ENCODE measurements at regions not wholly inside any gene's neighbourhood (a gene's known extent, or its start where the extent isn't known, plus 50 kb on each side); places are given as distances from the start of the nearest gene placed in this dataset.

DNA sequence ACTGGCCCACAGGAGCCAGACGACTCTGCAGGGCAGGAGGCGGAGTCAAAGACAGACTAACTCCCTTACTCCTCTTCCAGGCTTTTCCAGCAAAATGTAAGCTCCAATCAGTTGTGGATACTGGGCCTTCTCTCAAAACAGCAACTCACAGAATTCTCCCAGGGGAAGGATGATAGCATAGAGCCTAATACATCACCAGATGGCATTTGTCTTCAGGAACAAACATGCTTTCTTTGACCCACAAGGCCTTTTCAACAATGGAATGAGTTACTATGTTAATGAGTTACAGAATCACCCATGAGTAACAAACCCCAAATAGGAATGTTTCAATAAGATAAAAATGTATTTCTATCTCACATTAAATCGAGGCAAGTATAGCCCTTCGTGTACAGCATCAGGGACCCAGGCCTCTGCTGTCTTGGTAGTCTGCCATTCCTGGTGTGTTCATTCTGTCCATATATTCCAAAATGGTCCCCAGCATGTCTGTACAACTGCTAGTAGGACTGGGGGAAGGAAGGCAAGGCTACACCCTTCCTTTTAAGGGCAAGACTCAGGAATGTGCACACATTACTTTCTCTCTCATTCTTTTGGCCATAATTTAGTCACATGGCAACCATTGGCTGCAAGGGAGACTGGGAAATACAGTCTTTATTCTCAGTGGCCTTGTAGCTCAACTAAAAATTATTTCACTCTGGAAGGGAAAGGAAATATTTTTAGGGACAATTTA is 76.4 kb downstream of the BOD1L2 start:
- Histone ChIP-seq H3K4me1 (no peaks in the 10 kb centered on the region), H3K9me3 (no peaks in the 10 kb centered on the region), H3K36me3 (no peaks in the 10 kb centered on the region), H3K4me3 (no peak overlapping the region), H3K27me3 (peaks cover 0 to 10% of the 10 kb centered on the region in 2 donors), H3K27ac (no peak overlapping the region)
- no peak for TF ChIP-seq POLR2A (IDR thresholded peaks at IDR 0.05)
- TF ChIP-seq, protein P1, sequence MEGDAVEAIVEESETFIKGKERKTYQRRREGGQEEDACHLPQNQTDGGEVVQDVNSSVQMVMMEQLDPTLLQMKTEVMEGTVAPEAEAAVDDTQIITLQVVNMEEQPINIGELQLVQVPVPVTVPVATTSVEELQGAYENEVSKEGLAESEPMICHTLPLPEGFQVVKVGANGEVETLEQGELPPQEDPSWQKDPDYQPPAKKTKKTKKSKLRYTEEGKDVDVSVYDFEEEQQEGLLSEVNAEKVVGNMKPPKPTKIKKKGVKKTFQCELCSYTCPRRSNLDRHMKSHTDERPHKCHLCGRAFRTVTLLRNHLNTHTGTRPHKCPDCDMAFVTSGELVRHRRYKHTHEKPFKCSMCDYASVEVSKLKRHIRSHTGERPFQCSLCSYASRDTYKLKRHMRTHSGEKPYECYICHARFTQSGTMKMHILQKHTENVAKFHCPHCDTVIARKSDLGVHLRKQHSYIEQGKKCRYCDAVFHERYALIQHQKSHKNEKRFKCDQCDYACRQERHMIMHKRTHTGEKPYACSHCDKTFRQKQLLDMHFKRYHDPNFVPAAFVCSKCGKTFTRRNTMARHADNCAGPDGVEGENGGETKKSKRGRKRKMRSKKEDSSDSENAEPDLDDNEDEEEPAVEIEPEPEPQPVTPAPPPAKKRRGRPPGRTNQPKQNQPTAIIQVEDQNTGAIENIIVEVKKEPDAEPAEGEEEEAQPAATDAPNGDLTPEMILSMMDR (IDR thresholded peaks at IDR 0.05), result no peak
- TF ChIP-seq POLR2AphosphoS5 (IDR thresholded peaks at IDR 0.05), result no peak
- DNase-seq (ENCODE audit: low spot score in 2 of 2), result no peak
- intact Hi-C loops (cut with DNase I; ENCODE audit: low total_unique reads), result no loop called here

DNA sequence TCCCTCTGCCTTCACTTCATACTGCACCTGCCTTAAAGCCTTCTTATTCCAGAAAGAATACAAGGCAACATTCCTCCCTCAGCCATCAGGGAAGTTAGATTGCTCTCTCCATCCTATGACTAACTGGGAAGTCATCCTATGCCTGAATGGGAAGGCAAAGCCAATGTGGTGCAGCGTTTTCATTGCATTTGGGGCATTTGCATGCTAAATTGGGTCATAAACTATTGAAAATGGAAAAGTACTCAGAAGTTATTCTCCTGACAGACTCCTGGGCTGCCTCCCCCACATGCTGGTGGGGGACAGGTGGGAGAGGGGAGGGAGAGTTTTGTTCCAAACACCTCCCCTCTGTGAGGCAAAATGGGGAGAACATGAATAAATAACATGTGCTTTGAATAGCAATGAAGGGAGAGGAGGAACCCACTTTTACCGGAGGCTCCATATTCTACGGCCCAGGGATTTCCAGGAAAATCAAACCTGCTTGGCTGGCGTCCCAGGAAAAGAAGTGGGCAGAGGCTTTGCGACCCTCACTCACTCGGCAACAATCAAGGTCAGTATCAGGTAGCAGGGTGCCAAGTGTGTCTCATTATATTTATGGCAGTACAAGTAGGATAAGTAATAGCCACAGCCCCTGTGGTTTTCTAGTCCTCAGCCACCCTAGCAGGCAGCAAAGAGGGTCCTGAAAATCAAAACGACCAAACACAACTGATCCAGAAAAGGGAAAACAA is 84.1 kb downstream of the BOD1L2 start:
- no peak for TF ChIP-seq POLR2A (IDR thresholded peaks at IDR 0.05)
- TF ChIP-seq POLR2AphosphoS5 (IDR thresholded peaks at IDR 0.05), result no peak
- TF ChIP-seq, protein P1 (IDR thresholded peaks at IDR 0.05), result no peak
- no peak for DNase-seq (ENCODE audit: low spot score in 2 of 2)
- no peak overlapping the region for H3K27ac ChIP-seq
- no peaks in the 10 kb centered on the region for H3K4me1 ChIP-seq
- intact Hi-C loops (cut with DNase I; ENCODE audit: low total_unique reads), result no loop called here
- H3K36me3 ChIP-seq, result no peaks in the 10 kb centered on the region
- H3K27me3 ChIP-seq, result no peaks in the 10 kb centered on the region
- H3K9me3 ChIP-seq, result peaks cover 0 to 4% of the 10 kb centered on the region in 2 donors
- H3K4me3 ChIP-seq, result no peak overlapping the region

DNA sequence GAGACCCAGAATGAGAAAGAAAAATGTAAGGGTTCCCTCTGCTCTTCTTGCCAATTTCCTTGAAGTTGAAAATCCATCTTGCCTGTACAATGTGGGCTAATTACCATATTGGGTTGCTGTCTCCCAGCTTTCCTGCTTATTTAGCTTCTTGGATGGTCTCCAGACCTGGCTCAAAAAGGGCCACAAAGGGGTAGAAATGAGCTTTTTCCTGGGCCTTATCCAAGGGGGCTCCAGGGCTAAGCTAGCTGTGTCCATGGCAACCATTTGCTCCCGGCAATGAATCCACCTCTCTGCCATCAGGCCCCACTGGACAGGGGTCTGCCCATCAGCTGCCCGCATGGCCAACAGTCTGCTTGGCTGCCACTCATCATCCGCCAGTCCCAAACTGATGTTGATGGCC is 85.0 kb downstream of the BOD1L2 start:
- Histone ChIP-seq H3K4me3 (no peak overlapping the region), H3K4me1 (no peaks in the 10 kb centered on the region), H3K9me3 (peaks cover 0 to 4% of the 10 kb centered on the region in 2 donors), H3K36me3 (no peaks in the 10 kb centered on the region), H3K27ac (no peak overlapping the region), H3K27me3 (no peaks in the 10 kb centered on the region)
- intact Hi-C loops (cut with DNase I; ENCODE audit: low total_unique reads), result no loop called here
- TF ChIP-seq, protein P1 (IDR thresholded peaks at IDR 0.05), result no peak
- TF ChIP-seq POLR2A (IDR thresholded peaks at IDR 0.05), result no peak
- no peak for TF ChIP-seq POLR2AphosphoS5 (IDR thresholded peaks at IDR 0.05)
- DNase-seq (ENCODE audit: low spot score in 2 of 2), result no peak

DNA sequence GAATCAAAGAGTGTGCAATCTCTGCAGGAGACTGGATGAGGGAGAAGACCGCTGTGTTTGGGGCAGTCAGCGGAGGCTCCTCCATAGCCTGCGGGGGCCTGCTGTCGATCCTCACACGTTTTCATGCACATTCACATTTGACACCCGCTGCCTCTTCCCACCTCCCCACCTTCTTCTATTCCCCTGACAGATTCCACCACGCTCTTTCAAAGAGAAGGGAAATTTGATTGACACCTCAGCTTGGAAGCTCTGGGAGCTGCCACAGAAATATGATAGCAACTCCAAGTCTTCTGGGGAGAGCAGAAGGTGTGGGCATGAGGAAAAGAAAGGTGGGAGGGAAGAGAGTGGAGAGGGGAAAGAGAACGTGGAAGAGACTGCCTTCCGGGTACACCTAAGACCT is 87.5 kb downstream of the BOD1L2 start:
- no peaks in the 10 kb centered on the region for H3K36me3 ChIP-seq
- intact Hi-C loops (cut with DNase I; ENCODE audit: low total_unique reads), result no loop called here
- no peak for DNase-seq (ENCODE audit: low spot score in 2 of 2)
- no peak overlapping the region for H3K4me3 ChIP-seq
- TF ChIP-seq, protein P1 (IDR thresholded peaks at IDR 0.05), result no peak
- TF ChIP-seq POLR2AphosphoS5 (IDR thresholded peaks at IDR 0.05) (no peak), POLR2A (IDR thresholded peaks at IDR 0.05) (no peak)
- no peak overlapping the region for H3K27ac ChIP-seq
- no peaks in the 10 kb centered on the region for H3K9me3 ChIP-seq
- no peaks in the 10 kb centered on the region for H3K4me1 ChIP-seq
- no peaks in the 10 kb centered on the region for H3K27me3 ChIP-seq

DNA sequence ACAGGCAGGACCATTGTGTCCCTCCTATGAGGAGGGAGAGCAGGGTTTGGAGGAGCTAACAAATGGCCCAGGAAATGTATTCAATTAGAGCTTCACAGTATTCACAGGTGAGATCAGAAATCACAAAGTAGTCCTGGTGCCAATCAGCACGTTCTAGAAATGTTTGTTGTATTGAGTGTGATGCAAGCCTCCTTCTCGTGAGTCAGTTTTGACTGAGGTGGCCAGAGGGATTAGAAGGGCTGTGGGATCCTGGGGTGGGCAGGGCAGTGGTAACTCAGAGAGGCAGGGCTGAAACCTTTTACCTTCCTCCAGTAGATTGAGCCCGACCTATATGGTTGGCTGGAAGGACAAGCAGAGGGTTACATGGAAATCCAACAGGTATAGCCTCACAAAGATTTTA is 95.0 kb downstream of the BOD1L2 start:
- H3K36me3 ChIP-seq, result no peaks in the 10 kb centered on the region
- no peaks in the 10 kb centered on the region for H3K4me1 ChIP-seq
- H3K4me3 ChIP-seq, result no peak overlapping the region
- TF ChIP-seq POLR2A (IDR thresholded peaks at IDR 0.05), result no peak
- TF ChIP-seq POLR2AphosphoS5 (IDR thresholded peaks at IDR 0.05), result no peak
- TF ChIP-seq, protein P1 (IDR thresholded peaks at IDR 0.05), result no peak
- H3K9me3 ChIP-seq, result no peaks in the 10 kb centered on the region
- no peaks in the 10 kb centered on the region for H3K27me3 ChIP-seq
- DNase-seq (ENCODE audit: low spot score in 2 of 2), result no peak
- intact Hi-C loops (cut with DNase I; ENCODE audit: low total_unique reads), result loop anchor here (5.0 kb wide), 1 partner anchor 625 kb away; no protein-coding TSS in a partner anchor
- H3K27ac ChIP-seq, result no peak overlapping the region
